ENCODE measurements at regions not wholly inside any gene's neighbourhood (a gene's known extent, or its start where the extent isn't known, plus 50 kb on each side); places are given as distances from the start of the nearest gene placed in this dataset.

- no peak for TF ChIP-seq ZFX (IDR thresholded peaks at IDR 0.05)
- TF ChIP-seq, protein P1, sequence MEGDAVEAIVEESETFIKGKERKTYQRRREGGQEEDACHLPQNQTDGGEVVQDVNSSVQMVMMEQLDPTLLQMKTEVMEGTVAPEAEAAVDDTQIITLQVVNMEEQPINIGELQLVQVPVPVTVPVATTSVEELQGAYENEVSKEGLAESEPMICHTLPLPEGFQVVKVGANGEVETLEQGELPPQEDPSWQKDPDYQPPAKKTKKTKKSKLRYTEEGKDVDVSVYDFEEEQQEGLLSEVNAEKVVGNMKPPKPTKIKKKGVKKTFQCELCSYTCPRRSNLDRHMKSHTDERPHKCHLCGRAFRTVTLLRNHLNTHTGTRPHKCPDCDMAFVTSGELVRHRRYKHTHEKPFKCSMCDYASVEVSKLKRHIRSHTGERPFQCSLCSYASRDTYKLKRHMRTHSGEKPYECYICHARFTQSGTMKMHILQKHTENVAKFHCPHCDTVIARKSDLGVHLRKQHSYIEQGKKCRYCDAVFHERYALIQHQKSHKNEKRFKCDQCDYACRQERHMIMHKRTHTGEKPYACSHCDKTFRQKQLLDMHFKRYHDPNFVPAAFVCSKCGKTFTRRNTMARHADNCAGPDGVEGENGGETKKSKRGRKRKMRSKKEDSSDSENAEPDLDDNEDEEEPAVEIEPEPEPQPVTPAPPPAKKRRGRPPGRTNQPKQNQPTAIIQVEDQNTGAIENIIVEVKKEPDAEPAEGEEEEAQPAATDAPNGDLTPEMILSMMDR (conservative IDR thresholded peaks at IDR 0.05), result no peak
- H3K27ac ChIP-seq, result no peak overlapping the region
Measured at GRCh38 chr3:107986505-107986904, 104.3 kb downstream of the CD47 start.

- no peak overlapping the region for H3K27ac ChIP-seq
- TF ChIP-seq ZFX (IDR thresholded peaks at IDR 0.05), result no peak
- TF ChIP-seq, protein P1 (conservative IDR thresholded peaks at IDR 0.05), result no peak
Measured at GRCh38 chr3:107985496-107985895, 105.3 kb downstream of the CD47 start.

GRCh38 chr3:107983247-107983646 is 107.6 kb downstream of the CD47 start:
- H3K27ac ChIP-seq, result no peak overlapping the region
- TF ChIP-seq, protein P1 (conservative IDR thresholded peaks at IDR 0.05), result no peak
- TF ChIP-seq ZFX (IDR thresholded peaks at IDR 0.05), result no peak

GRCh38 chr3:107982165-107982564 is 108.7 kb downstream of the CD47 start:
- peak overlapping the region; percentile 40 for H3K27ac ChIP-seq
- TF ChIP-seq, protein P1 (conservative IDR thresholded peaks at IDR 0.05), result no peak; the same call in 1 of the 2 replicates
- TF ChIP-seq ZFX (IDR thresholded peaks at IDR 0.05), result no peak

DNA sequence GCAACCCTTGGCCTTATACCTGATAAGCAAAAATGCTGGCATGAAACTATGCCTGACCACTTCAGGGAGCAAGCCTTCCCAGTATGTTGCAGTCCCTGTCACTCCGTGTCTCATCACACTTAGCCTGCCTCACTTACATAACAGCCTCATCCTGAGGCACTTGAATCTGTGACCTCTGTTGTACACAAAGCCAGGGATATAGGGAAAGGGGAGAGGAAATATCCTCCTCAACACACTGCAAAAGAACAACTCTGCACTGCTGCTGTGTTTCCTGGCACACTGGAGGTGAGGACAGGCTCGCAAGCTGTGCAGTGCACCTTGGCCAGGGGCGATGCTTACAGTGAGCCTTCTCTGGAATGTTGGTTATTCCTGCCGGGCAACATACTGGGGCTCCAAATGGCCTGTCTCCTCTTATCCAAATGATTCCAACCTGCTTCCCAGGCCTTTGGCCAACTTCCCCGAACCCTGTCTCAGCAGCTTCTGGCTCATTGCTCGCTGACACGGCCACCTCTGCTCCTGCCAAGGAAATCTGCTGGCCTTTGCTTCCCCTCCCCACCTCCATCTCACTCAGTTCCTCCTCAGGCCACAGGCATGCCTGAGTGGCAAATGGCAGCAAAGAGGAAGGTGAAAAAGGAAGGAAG is 109.2 kb downstream of the CD47 start:
- peak overlapping the region; percentile 40 for H3K27ac ChIP-seq
- TF ChIP-seq, protein P1 (conservative IDR thresholded peaks at IDR 0.05), result no peak
- TF ChIP-seq ZFX (IDR thresholded peaks at IDR 0.05), result no peak

GRCh38 chr3:107979538-107979937 is 111.3 kb downstream of the CD47 start:
- no peak for TF ChIP-seq ZFX (IDR thresholded peaks at IDR 0.05)
- TF ChIP-seq, protein P1 (conservative IDR thresholded peaks at IDR 0.05), result no peak
- H3K27ac ChIP-seq, result no peak overlapping the region

GRCh38 chr3:107978131-107979055 is 112.4 kb downstream of the CD47 start:
- no peak overlapping the region for H3K27ac ChIP-seq
- TF ChIP-seq ZFX (IDR thresholded peaks at IDR 0.05), result no peak
- TF ChIP-seq, protein P1 (conservative IDR thresholded peaks at IDR 0.05), result no peak
